Stimulated activated CD4-positive, alpha-beta T cell treated with anti-CD3 and anti-CD28 coated beads, Interleukin-12 subunit alpha, Interleukin-12 subunit beta, amount 100 ng/mL, for 24 hours (primary cell): ENCODE measurements at regions not wholly inside any gene's neighbourhood (a gene's known extent, or its start where the extent isn't known, plus 50 kb on each side); places are given as distances from the start of the nearest gene placed in this dataset.

ENCODE experiments used
- DNase-seq, 2 experiments: peaks; one replicate each; pipeline ENCODE4 v3.0.0-alpha.2; 2020; ENCODE audit warnings: low read depth in 2 of 2

DNA sequence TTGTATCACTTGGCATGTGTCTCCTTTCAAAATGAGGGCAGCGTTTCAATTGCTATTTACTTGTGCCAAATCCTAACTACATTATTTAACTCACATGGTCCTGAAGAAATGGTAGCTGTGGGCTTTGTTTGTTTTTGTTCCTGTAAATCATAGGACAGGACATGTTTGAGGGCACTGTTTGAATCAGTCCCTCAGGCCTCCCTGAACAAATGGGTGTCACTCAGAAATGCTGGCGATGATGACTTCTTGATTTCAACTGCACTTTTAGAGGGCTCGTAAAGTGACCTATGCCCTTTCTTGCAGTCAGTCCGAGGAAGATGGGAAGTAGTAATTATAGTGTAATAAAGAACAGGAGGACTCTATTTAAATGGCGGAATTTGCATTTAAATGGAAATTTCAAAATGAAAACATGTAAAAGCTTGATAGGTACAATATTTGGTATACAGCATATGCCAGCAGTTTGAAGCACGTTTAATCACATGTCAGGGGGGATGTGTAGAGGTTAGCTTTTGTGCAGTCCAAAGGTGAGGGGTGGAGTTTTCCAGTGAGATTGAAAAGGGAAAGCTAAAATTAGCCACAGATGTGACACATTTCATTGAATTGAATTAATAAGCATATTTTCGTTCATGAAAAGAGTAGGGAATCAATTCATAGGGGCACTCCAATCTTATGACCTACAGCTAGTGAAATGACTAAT, 1958.7 kb upstream of the IGFBP7 start:
- DNase-seq: no peak

DNA sequence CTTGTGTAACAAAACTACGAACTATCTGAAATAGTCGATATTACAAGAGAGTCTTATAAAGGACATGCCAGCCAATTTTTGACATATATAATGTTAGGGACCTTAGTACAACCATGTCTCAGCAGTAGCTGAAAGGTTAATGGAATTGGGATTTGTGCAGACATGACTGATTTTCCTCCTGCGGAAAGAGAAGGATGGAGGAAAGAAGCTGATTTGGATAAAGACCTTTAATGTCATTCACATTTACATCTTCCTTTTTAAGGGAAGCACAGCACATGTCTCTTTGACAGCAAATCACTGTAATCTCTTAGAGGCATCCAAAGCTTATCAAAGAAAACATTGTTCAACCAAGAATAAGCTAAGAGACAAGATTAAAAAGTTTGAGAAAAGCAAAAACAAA, 1976.2 kb upstream of the IGFBP7 start:
- DNase-seq: no peak

DNA sequence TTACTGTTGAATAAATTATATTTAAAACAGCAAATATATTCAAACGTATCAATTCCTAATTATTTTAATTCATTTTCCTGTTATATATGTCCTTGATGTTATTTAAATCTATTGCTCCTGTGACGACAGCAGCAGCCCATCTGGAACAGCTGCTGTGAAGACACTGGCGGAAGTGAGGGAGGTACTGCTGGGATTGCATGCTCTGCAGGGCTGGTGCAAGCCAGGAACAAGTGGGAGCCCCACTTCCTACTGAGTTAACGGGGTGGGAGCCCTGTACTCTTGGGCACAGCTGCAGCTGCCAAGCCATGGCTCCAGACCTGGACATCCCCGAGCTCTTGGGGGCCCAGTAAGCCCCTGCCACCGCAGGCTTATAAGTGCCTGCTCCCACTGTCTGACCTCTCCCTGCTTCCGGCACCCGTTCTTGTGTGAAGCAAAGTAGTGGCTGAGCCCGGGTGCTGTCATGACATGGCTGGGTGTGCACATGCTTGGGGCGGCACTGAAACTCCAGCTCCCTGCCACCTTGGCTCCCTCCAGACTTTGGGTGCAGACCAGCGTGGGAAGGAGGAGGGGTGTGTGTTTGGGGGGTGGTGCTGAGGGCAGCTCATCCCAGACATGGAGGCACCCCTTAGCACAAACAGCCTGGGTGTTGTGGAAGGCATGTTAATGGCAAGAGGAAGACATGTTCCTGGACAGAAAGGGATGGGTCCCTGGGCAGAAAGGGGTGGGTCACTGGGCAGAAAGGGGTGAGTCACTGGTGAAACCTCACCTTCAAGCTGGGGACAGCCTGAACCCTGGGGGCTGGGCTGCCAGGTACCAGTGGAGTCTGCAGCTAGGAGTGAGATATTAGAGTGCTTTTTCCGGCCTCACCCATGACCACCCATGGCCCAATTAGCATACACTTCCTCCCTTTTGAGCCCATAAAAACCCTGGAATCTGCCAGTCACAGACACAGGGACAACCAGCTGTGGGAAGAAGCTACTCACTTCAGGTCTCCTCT, 1981.3 kb upstream of the IGFBP7 start:
- DNase-seq: no peak

DNA sequence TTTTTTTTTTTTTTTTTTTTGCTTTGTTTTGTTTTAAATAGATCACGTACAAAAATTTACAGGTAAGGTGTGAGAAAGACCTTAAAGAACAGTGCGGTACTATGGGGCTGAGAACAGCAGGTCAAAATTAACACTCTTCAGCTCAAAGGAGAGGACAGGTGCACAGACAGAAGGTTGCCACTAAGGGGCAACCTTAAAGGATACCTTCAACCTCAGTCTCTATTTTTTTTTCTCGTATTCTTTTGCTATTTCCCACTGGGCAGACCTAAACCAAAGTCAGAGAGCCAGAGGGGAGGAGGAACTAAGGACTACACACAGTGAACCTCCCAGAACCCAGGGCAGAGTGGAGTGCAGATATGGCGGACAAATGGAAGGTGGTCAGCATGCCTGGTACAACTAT, 1984.3 kb upstream of the IGFBP7 start:
- DNase-seq: no peak

DNA sequence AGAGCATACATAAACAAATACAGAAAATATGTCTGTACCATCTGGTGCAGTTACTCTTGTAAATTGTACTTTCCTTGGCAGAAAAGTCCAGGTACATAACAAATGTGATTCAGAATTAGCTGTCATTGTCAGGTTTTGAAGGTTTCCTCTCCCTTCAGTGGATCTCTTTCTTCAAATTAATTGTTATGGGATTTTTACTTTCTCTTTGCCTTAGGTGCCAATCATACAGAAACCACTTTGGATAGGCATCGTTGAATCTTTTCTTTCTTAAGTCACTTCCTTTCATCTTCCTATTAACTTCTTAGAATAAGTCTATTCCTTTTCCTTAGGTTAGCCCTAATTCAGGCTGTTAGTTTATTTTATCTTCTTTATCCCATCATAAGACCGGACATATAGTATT, 1992.1 kb upstream of the IGFBP7 start:
- no peak for DNase-seq

DNA sequence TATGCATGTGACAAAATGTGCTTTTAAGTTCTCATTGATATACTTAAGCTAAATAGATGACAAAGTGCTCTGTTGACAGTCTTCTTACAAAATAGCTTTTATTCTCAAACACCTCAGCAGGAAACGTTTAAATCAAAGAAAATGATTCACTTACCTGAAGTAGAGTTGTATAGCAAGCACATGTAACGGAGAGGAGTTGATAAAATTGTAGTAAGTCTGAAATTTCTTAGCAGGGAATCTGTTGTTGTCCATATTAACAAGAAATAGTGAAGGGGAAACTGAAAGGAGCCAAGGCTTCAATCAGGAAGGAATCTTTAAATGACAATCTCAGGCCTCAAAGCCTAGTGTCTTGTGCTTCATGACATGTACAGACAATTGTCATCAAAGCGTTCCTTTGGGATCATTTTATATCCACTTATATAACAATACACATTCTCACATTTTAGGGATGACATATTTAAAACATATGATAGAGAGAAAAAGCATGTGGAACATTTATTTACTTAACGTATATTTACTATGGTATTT, 2010.2 kb upstream of the IGFBP7 start:
- no peak for DNase-seq

DNA sequence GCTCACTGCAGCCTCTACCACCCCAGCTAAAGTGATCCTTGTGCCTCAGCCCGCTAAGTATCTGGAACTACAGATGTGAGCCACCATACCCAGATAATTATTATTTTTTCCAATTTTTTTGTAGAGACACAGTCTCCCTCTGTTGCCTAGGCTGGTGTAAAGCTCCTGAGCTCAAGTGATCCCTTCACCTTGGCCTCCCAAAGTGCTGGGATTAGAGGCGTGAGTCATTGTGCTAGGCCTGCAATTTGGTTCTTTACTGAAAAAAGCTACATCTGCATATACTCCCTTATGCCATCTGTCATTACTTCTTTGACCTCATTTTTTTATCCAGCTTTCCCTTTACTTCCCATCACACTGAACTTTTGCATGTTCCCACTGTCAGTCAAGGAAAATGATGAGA, 2012.4 kb upstream of the IGFBP7 start:
- no peak for DNase-seq

DNA sequence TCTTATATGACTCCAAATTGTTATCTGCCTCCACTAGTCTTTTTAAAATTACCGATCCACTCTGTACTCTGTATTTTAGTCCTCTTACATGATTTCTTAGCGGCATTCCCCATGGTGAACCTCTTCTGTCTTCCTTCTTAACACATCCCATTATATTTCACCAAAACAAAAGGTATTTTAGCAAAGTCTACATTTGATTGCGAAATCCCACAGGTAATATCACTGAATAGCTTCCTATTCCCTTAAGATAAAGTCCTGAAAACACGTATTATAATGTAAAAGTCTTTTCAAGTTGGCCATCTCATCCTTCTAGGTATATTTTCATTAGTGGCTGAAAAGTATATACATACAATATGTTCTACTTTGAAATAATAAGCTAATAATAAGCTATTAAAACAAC, 2016.0 kb upstream of the IGFBP7 start:
- no peak for DNase-seq

DNA sequence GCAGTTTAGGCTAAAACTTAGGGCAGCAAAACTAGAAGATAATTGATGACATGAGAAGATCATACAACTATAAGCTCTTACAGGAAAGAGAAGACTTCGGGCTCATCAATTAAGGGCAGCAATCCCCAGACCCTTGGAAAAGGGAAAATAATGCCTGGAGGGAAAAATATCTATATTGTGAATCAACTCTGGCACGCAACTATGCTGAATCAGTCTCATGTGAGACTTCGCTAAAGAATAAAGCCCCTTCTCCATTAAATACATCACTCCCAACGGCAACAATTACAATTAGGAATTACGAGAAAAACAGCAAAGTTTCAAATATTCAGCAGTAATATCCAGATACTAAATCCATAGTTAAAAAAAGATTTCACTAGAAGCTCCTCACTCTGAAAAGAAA, 2016.8 kb upstream of the IGFBP7 start:
- no peak for DNase-seq

DNA sequence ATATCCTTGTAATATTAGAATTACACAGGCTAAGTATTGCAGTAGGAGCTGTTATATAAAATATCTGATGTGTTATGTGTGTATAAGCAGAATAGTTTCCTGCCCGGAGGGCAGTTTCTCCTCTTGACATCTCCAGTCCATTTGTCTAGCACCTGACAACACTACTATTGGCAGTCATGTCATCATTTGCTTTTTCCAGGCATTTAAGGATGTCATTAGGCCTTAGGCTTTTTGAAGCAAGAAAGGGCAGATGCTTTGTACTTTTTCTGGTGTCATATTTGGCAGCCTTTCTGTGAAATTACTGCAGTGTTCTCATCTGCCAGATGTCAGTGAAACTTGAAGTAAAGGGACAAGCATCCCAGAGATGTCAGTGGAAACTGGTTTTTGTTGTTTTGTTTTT, 2017.6 kb upstream of the IGFBP7 start:
- no peak for DNase-seq

DNA sequence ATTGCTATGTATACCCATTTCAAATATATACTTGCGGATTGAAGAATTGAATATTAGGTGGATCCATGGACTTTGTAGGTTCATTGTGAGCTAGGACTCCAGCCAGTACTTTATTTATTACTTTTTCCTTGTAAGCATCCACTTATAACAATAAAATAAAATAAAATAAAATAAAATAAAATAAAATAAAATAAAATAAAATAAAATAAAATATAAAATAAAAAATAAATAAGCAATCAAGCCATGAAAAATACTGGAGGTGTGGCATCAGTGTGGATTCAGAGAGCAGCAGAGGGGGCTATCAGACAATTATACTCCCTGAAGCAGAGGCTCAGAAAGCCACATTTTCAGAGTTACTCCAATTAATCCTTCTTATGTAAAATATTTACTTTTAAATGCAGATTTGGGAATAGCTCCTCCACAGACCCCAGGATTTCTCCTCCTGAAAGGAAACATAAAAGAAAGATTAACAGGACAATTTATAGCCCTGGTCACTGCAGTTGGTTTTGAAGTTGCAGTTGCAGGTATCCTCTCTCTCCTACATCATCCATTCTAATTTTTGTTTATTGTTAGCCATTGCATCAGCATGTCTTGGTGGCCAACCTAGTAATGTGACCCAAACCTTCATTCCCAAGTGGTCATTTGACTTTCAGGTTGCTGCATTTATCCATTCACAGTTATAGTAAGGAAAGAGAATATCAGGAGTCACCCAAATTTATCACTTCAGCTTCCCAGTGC, 2025.2 kb upstream of the IGFBP7 start:
- DNase-seq: no peak

DNA sequence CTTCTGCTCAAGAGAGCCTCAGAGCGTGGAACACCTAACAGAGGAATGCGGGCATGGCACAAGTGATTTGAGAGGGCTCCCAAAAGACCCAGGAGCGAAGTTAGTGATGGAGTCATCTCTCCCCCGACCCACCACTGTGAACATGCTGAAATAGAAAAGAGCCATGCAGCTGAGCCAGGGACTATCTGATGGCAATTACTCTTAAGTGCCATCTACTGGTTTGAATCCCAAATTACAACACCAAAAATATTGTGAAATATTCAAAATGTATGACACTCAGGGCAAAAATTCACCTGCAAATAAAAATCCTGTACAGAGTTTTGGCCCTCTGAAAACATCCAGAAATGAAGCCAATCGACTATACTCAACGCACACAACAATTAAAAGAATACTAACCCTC, 2038.9 kb upstream of the ADGRL3 start:
- no peak for DNase-seq

DNA sequence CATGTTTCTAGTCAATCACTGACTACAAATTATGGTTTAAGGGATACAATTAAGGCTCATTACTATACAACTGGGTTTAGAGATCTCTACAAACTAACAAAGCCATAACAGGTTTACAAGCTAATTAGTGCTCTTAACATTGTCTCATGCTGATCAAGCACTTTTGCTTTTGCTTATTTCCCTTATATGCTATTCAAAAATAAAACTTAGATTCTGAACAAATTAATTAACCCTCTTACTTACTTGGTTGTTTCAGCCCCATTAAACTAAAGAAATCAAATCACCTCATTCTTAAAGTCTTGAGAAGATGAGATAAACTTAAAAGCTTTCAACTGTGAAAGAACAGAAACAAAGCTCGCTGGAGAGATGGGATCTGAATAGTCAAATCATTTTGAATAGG, 2024.5 kb upstream of the ADGRL3 start:
- DNase-seq: no peak

DNA sequence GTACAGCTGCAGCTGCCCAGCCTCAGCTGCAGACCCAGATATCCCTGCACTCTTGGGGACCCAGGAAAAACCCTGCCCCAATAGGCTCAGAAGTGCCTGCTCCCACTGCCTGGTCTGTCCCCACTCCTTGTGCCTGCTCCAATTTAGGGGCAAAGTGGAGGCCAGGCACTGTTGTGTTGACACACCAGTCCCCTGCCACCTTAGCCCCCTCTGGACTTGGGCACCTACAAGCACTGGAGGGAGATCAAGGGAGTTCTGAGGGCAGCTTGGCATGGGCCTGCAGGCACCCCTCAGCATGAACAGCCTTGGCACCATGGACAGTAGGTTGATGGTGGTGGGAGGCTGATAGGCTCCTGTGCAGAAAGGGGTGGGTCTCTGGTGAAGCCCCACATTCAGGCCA, 2020.8 kb upstream of the ADGRL3 start:
- DNase-seq: no peak

DNA sequence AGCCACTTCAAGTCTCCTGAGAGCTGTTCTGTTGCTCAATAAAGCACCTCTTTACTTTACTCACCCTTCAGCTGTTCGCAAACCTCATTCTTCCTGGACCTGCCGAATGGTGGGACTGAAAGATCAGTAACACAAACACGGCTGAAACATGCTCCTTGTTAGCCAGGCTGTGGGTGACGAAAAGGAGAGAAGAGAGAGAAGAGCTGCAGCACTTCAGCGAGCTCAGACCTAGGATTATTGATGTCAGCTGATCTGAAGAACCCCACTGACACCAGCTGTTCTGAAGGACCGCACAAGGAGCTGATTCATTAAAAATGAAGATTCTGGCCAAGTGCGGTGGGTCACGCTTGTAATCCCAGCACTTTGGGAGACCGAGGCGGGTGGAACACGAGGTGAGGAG, 2020.0 kb upstream of the ADGRL3 start:
- DNase-seq: no peak

DNA sequence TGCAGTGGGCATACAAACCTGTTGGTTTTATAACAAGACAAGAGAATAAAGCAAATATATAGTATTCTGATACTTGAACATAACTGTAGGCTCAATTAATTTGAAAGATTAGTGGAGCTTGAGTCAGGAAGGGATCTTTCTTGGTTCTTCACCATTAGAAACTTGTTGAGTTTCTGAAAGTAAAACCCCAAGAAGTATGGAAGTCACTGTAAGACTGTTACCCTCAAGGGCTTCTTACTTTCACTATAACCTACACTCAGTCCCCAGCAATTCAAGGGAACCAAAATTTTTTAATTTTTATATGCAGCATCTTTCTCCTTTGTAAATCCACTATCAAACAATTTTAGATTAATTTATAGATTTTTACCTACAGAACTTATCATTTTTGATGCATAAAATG, 2019.2 kb upstream of the ADGRL3 start:
- DNase-seq: no peak

DNA sequence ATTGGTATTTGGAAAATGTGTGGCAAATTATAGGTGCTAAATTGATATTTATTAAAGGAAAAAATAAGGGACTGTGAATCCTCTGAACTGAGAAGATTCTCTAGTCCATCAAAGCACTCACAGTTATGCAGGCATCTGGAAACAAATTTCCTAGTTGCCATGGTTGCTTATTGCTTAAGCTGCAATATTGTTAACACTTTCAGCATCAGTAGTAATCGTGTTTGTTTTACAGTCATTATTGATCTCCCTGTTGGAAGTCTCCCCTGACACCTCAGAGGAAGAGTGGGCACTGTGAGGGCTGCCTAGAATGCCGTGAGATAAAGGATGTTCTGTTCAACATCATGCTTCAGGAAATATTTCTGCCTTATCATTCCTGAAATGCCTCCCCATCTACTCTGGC, 2004.3 kb upstream of the ADGRL3 start:
- DNase-seq: no peak

DNA sequence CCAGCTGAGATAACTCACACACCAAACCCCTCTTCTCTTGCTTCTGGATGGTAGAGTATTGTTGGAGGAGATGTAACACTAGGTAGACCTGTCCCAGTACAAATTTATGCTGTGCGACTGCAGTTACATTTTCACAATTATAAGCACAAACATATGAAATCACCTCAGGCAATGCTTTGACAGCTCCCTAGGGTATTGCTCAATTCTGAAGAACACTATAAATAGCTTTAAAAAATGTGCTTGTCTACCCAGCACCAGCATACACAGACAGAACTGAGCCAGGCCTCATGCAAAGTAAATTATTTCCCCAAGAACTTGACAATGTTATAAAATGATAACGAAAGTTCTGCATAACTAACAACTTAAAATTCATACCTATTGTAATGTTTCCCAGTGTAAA, 1999.1 kb upstream of the ADGRL3 start:
- DNase-seq: no peak

DNA sequence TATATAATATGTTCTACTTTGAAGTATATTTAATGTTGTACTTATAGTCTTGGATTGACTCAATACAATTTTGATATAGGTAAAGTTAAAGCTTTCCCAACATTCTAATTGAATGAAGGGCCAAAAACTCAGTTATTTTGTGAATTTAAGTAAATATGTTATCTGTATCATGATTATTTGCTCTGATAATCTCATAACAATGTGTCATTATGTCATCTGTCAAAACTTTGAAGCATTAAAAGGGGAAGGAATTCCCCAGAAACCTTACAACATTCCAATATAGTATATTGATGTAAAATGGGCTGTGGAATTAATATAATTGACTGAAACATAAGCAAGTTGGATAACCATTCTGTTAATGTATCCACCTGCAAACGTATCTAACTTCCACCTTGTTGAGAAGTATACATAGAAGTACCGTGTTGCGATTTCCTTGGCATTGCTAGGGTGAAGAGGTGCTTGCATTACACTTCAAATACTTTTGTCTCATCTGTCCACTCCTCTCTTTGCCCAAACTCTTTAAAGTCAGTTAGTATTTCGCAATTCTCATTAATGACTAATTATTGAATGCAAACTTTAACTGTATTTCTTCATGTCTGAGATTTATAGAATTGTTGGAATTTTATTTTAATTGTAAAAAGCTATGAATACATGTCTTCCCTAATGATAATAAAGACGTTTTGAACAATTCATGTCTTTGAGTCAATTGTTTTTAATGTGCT, 1982.1 kb upstream of the ADGRL3 start:
- no peak for DNase-seq

DNA sequence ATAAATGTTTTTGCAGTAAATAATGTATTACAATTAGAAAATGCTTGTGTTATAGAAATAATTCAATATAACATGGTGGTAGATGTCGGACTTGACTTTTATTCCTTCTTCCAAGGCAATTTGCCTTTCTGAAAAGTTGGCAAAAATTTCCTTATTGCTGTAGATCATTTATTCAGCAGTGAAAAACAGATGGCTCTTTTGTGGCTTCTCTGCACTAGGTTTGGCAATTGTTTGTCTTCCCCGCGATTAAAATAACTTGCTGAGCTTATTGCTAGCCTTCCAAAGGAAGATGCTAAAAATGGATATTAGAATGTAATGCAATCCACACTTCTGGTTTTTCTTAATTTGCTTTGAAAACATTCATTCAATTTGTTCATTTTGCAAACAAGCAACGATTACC, 1977.9 kb upstream of the ADGRL3 start:
- DNase-seq: no peak

DNA sequence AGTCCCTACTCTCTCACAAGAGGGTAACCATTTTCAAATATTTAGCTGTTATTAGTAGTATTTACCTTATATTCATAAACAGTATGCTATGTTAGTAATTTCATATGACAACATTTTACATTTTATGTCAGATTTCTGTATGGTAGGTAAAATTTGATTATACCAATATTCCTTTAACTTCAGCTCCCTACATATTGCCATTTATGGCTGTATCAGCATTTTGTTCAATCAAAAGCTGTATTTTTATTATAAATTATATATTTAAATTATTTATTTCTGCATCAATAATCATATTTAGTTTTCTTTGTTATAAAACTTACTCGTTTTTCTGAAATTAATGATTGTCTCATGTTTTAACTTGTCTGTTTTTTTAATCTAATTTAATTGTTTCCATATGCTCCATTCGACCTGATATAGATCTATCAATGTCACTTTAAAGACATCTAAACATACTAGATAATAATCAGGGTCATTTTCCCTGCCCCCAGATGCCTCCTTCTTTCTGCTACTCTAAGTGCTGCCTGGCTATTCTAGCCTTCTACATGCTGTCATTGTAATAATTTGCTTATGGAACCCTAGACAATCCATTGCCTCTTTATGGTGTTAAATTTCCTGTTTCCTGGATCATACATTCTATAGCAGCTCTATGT, 1976.7 kb upstream of the ADGRL3 start:
- DNase-seq: no peak
